ENCODE measurements at regions not wholly inside any gene's neighbourhood (a gene's known extent, or its start where the extent isn't known, plus 50 kb on each side); places are given as distances from the start of the nearest gene placed in this dataset.

DNA sequence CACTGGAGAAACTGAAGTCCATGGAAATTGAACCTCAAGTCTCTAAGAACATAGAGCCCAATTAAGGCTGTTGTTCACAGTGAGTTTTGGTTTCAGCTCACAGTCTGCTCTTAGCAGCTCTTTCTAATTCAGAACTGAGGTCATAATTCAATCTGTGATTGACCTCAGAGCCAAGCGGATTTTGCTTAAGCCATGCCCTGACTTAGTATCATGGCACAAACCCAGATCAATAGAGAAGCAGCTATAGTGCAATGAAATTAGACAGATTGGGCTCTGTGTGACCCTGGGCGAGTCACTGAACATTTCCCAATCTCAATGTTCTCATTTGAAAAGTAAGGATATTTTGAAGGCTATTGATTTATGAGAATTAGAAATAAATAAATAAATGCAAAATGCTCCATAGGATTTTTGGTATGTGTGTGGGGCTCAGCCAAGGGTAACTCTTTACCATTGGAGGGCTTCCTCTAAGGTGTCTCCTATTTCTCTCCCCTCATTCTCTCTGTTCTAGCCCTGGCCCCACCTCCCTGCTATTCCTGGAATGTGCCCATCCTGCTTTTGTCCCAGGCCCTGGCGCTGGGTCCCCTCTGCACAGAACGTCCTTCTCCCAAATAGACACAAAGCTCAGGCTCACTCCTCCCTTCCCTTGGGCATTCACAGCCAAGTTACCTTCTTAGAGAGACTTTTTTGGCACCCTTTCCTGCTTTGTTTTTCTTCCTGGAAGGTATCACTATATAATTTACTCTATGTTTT lies 239.6 kb downstream of the LPIN1 start:
- no peak for DNase-seq (ENCODE audit: low spot score)
- no peak for TF ChIP-seq CTCF (IDR thresholded peaks at IDR 0.05; ENCODE audit: borderline replicate concordance, control extremely low read depth, extremely low read depth, insufficient read depth, missing control alignments)
- in situ Hi-C loops (cut with MboI; ENCODE audit: low sequenced_read_pairs, unreplicated experiment) = no loop called here

DNA sequence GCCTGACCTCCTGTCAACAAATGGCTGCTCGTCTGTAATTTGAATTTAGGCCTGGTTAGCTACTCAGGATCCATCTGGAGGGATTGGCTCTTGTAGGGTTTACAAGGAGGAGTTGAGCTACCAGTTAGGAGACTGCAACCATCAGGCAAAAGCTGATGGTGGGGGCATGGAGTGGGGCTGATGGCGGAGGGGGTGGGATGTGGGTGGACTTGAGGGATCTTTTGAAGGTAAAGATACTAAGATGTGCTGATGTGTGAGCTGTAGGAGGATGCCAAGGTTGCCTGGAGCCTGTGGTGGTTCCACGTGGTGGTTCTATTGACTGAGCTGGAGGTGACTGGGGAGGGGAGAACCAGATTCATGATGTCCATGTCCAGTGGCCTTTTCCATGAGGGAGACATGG lies 240.7 kb downstream of the LPIN1 start:
- in situ Hi-C loops (cut with MboI; ENCODE audit: low sequenced_read_pairs, unreplicated experiment) = no loop called here
- TF ChIP-seq CTCF (IDR thresholded peaks at IDR 0.05; ENCODE audit: borderline replicate concordance, control extremely low read depth, extremely low read depth, insufficient read depth, missing control alignments) = no peak
- no peak for DNase-seq (ENCODE audit: low spot score)

GRCh38 chr2:11988691-11989353 lies 242.4 kb downstream of the LPIN1 start:
- TF ChIP-seq CTCF (IDR thresholded peaks at IDR 0.05; ENCODE audit: borderline replicate concordance, control extremely low read depth, extremely low read depth, insufficient read depth, missing control alignments) = no peak
- no peak for DNase-seq (ENCODE audit: low spot score)
- in situ Hi-C loops (cut with MboI; ENCODE audit: low sequenced_read_pairs, unreplicated experiment) = no loop called here

DNA sequence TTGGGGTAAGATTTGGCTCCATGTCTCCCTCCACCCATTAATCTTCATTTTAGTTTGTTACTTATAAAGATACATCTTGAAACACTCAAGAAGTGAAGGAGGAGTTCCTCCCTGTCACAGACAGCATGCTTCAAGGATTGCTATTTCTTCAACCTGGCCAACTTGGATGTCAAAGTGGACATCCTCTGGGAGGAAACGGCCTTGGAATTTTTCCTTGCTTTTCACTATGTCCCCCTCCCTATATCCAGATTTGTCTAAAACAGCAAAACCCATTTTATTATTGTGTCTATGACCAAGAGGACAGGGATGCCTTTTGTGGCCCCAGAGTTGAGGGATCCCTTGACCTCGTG lies 242.9 kb downstream of the LPIN1 start:
- in situ Hi-C loops (cut with MboI; ENCODE audit: low sequenced_read_pairs, unreplicated experiment) = no loop called here
- no peak for TF ChIP-seq CTCF (IDR thresholded peaks at IDR 0.05; ENCODE audit: borderline replicate concordance, control extremely low read depth, extremely low read depth, insufficient read depth, missing control alignments)
- no peak for DNase-seq (ENCODE audit: low spot score)

DNA sequence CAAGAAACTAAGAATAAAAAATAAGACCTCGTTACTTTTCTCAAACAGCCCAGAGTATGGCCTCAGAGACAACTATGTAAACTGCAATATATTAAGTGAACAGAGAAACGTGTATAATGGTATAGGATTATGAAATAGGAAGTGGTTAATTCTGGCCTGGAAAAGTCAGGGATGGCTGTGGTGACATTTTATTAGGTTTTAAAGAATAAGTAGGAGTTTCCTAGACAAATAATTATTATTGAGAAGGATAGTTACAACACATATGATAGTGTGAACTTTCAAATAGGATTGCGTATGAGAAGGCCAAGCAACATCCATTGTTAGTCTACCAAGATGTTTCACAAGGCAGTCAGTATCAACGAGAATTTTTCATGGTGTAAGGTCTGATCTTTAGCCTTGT lies 244.1 kb downstream of the LPIN1 start:
- in situ Hi-C loops (cut with MboI; ENCODE audit: low sequenced_read_pairs, unreplicated experiment) = no loop called here
- no peak for DNase-seq (ENCODE audit: low spot score)
- no peak for TF ChIP-seq CTCF (IDR thresholded peaks at IDR 0.05; ENCODE audit: borderline replicate concordance, control extremely low read depth, extremely low read depth, insufficient read depth, missing control alignments)

DNA sequence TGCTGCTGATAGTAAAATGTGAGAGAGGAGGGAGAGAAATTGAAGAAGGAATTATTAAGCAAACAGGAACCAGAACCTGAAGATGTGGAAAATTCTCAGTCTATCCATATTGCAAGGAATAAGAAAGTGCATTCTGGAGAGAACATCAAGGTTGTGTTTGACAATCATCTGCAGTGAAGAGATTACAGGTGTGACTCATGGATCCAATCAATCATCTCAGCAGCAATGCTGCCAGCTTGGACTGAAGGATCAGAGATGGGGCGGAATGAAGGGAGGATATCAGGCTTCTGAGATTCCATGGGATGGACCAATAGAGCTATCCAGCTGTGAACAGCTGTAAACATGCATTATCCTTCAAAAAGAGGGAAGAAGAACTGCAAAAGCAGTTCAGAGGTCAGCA lies 247.3 kb downstream of the LPIN1 start:
- DNase-seq (ENCODE audit: low spot score) = no peak
- no peak for TF ChIP-seq CTCF (IDR thresholded peaks at IDR 0.05; ENCODE audit: borderline replicate concordance, control extremely low read depth, extremely low read depth, insufficient read depth, missing control alignments)
- in situ Hi-C loops (cut with MboI; ENCODE audit: low sequenced_read_pairs, unreplicated experiment) = no loop called here

All from GM13976 (cell line).